ENCODE measurements at regions not wholly inside any gene's neighbourhood (a gene's known extent, or its start where the extent isn't known, plus 50 kb on each side); places are given as distances from the start of the nearest gene placed in this dataset.

- TF ChIP-seq, protein P1, sequence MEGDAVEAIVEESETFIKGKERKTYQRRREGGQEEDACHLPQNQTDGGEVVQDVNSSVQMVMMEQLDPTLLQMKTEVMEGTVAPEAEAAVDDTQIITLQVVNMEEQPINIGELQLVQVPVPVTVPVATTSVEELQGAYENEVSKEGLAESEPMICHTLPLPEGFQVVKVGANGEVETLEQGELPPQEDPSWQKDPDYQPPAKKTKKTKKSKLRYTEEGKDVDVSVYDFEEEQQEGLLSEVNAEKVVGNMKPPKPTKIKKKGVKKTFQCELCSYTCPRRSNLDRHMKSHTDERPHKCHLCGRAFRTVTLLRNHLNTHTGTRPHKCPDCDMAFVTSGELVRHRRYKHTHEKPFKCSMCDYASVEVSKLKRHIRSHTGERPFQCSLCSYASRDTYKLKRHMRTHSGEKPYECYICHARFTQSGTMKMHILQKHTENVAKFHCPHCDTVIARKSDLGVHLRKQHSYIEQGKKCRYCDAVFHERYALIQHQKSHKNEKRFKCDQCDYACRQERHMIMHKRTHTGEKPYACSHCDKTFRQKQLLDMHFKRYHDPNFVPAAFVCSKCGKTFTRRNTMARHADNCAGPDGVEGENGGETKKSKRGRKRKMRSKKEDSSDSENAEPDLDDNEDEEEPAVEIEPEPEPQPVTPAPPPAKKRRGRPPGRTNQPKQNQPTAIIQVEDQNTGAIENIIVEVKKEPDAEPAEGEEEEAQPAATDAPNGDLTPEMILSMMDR (IDR thresholded peaks at IDR 0.05; ENCODE audit: low read depth, low read length, missing control alignments): peak; percentile 55
- in situ Hi-C loops (cut with HindIII; ENCODE audit: low pct_ligation_motif_present, low sequenced_read_pairs): no loop called here
- DNase-seq: peak; percentile 4
- H3K36me3 ChIP-seq (replicated peaks): no peaks in the 10 kb centered on the region
- no peak overlapping the region for H3K27ac ChIP-seq
- H3K4me3 ChIP-seq (ENCODE audit: low read depth, low read length): no peak overlapping the region
- no peaks in the 10 kb centered on the region for H3K27me3 ChIP-seq (replicated peaks)
Measured at GRCh38 chr4:89438102-89438831, 130.7 kb upstream of the GPRIN3 start.

DNA sequence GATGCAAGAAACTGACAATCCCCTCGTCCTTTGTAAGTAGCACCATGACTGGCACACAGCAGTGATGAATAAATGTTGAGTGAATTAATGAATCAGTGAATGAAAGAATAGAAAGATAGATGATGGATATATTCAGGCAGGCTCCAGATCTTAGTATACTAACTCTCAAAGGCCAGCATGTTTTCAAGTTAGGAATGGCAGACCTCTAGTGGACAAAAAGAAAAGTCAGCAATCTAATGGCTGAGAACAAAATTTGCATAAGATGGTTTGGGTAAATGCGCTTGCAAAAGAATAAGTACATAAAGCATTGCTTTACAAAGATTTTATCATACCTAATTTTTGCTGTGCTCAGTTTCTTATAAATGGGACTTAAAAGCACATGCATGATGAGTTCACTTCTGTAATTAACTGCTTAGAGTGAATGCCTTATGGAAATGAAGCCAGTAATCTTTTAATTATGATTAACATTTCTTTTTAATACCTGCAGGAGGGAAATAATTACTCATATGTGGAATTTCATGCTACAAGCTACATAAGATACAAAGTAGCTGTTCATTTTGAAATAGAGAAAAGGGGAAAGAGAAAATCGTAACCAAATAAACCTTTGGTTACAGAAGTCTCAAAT, 126.9 kb upstream of the GPRIN3 start:
- Histone ChIP-seq H3K36me3 (replicated peaks) (no peaks in the 10 kb centered on the region), H3K4me3 (ENCODE audit: low read depth, low read length) (no peak overlapping the region), H3K27me3 (replicated peaks) (no peaks in the 10 kb centered on the region), H3K27ac (no peak overlapping the region)
- TF ChIP-seq, protein P1 (IDR thresholded peaks at IDR 0.05; ENCODE audit: low read depth, low read length, missing control alignments): peak; percentile 76
- peak; percentile 25 for DNase-seq
- in situ Hi-C loops (cut with HindIII; ENCODE audit: low pct_ligation_motif_present, low sequenced_read_pairs): no loop called here

- no peaks in the 10 kb centered on the region for H3K27me3 ChIP-seq (replicated peaks)
- no peak overlapping the region for H3K27ac ChIP-seq
- in situ Hi-C loops (cut with HindIII; ENCODE audit: low pct_ligation_motif_present, low sequenced_read_pairs): no loop called here
- no peak overlapping the region for H3K4me3 ChIP-seq (ENCODE audit: low read depth, low read length)
- TF ChIP-seq, protein P1 (IDR thresholded peaks at IDR 0.05; ENCODE audit: low read depth, low read length, missing control alignments): no peak
- DNase-seq: no peak
- no peaks in the 10 kb centered on the region for H3K36me3 ChIP-seq (replicated peaks)
Measured at GRCh38 chr4:89427782-89428181, 120.2 kb upstream of the GPRIN3 start.

GRCh38 chr4:89425023-89425422, 117.4 kb upstream of the GPRIN3 start:
- no peak overlapping the region for H3K4me3 ChIP-seq (ENCODE audit: low read depth, low read length)
- no peak for DNase-seq
- in situ Hi-C loops (cut with HindIII; ENCODE audit: low pct_ligation_motif_present, low sequenced_read_pairs): no loop called here
- no peaks in the 10 kb centered on the region for H3K27me3 ChIP-seq (replicated peaks)
- TF ChIP-seq, protein P1 (IDR thresholded peaks at IDR 0.05; ENCODE audit: low read depth, low read length, missing control alignments): no peak
- H3K27ac ChIP-seq: no peak overlapping the region
- no peaks in the 10 kb centered on the region for H3K36me3 ChIP-seq (replicated peaks)

DNA sequence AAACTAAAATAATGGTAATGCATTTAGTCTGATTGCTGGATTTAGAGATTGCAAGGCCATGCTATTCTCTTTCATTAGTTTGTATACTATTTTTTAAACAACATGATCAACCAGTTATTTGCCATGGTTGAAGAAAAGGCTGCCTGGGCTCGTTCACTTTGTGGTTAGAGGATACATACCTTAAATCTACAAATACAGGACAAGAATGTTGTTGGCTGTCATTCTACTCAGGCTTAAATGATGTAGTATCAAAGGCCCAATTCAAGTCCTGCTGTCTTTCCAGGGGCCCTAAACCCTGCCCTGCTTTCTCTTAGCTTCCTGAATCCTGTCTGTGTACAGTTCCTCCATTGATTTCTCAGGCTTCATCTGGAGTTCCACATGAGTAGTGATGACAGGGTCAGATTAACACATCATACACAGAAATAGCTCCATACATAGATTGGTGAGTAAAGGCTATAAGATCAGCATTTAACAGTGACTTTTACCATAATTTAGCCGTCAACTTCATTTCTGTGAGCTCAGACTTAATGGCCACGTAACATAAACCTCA, 114.9 kb upstream of the GPRIN3 start:
- in situ Hi-C loops (cut with HindIII; ENCODE audit: low pct_ligation_motif_present, low sequenced_read_pairs): no loop called here
- no peaks in the 10 kb centered on the region for H3K27me3 ChIP-seq (replicated peaks)
- no peak overlapping the region for H3K4me3 ChIP-seq (ENCODE audit: low read depth, low read length)
- DNase-seq: no peak
- TF ChIP-seq, protein P1 (IDR thresholded peaks at IDR 0.05; ENCODE audit: low read depth, low read length, missing control alignments): no peak
- H3K36me3 ChIP-seq (replicated peaks): no peaks in the 10 kb centered on the region
- H3K27ac ChIP-seq: no peak overlapping the region

Measured in brain microvascular endothelial cell (primary cell).